Activated CD4-positive, alpha-beta T cell treated with anti-CD3 and anti-CD28 coated beads, Interleukin-2, Interleukin-6, amounts not matched to agents 100 ng/mL and 50 ng/mL, durations not matched to agents 16 hours and 8 hours (primary cell): ENCODE measurements at regions not wholly inside any gene's neighbourhood (a gene's known extent, or its start where the extent isn't known, plus 50 kb on each side); places are given as distances from the start of the nearest gene placed in this dataset.

Experiments used
- DNase-seq: peaks from one replicate; pipeline ENCODE4 v3.0.0-alpha.2; 2020

DNA sequence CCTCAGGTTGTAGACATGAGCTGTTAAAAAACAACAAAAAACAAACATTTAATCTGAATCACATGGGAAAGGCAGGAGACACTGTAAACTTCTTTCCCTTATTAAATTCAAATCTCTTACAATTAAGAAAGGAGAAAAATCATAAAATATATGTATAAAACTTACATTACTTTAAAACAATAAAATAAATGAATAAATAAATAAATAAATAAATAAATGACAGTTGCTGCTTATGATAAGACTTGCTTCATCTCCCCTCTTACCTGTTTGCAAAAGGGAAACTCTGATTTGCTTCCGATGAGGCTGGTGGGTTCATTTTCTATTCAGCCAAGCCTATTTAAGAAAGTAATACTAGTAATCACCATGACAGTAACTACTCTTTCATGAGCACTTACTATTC is 353.4 kb upstream of the TBL1XR1 start:
- no peak for DNase-seq

DNA sequence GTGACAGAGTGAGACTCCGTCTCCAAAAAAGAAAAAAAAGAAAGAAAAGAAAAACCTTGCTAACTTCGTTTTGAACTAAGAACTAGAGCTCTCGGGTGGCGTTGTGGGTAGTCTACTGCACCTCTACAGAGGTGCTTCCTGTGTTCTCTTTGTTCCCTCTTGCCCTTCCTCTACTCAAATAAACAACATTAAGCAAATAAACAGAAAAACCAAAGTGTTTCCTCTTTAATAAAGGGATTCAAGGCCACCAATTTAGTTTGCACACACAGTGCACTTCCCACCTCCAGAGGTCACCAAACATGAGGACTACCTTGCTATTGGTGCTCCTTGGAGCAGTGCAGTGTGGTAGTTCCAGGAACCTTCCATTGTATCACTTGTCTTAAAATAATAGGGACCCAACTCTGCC is 354.2 kb upstream of the TBL1XR1 start:
- DNase-seq: no peak

DNA sequence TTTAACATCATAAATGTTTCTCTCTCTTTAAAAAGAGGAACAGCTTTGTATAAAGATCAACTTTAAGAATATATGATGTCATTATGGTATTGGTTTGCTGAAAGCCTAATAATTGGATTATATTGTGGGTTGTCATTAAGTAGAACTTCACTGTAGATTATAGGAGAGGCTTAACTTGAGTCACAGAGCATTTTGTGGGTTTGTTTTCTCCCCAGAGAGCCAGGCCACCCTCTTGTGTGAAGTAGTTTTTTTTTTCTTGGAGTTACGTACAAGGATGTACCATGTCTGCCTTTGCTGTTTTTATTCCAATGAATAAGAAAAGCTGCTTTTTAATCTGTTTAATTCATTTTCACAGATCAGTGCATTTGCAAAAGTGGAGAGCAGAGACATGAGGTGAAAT is 354.8 kb upstream of the TBL1XR1 start:
- DNase-seq: no peak

DNA sequence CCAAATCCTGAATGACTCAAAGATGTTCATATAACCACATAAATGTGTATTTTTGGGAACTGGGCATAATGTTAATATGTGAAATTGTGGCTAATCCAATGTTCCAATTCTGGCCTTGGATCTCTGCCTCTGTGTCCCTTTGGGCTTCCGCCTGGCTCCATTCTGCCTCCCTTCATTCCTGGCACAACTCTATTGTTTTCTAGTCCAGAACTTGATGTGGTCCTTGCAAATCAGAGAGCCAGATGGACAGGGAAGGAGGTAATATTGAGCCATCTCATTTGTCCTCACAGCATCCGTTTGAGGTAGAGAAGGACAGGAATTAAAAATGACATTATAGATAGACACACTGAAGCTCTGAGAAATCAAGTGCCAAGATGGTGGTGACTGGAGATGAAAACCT is 355.7 kb upstream of the TBL1XR1 start:
- no peak for DNase-seq

DNA sequence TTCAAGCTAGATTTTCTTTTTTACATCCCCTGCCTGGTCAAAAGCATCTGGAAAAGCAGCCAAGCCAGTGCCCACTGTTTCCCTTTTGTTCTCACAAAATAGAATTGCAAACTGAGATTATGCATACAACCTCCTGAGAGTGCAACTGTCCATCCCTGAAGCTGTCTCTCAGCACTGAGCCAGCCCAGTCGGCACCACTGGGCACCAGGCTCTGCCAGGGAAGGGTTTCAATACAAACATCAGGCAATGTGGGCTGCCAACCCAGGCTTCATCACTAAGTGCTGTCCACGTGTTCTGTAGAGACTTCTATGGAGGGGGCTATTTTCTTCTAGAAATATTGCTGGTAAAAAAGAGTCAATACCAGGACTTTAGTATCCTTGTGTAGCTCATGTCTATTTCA is 356.3 kb upstream of the TBL1XR1 start:
- no peak for DNase-seq

DNA sequence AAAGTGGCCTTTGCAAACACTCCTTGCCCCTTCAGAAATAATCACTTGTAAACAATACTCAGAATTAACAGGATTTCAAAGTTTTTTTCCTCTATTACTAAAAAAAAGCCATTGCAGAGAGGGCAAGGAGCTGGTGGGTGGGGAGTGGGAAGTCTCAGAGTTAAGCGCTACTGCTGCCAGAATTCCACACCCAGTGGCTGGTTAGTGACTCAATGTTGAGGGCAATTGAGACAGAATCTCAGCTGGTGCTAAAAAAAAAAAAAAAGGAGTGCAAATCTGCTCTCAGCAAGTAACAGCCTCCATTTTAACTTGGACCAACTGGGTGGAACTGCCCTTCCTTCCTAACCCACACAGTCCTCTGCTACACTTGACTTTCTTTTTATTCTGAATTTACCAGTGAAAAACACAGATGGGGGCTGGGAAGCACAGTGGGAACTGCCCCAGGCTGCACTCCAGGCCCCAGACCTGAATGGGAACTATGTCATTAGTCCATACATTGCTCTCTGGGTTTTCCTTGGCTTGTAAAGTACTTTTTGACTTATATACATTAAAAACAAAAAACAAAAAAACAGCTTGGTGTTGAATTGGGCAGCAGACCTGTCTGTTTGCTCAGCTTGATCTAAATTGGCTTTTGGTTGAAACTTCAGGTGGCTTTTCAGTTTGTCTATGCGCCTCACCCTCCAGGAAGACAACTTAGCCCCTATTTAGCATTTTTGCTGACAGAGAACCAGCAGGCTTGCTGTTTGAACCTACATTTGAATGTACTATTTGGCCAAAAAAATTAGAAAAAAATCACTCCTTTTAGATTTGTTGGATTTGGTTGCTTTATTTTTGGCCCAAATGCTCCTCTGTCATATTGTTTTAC is 357.8 kb upstream of the TBL1XR1 start:
- DNase-seq: no peak

DNA sequence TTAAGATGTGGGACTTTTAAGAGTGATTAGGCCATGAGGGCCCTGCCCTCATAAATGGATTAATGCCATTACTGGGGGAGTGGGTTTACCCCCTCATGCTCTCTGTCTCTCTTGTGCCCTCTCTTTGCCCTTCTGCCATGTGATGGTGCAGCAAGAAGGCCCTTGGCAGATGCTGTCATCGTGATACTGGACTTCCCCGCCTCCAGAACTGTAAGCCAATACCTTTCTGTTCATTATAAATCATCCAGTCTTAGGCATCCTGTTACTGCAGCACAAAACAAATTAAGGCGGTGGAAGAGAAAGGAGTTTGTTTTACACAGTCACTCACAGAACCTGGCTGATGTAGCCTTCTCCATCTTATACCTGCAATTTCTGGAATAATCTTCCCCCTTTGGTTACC is 360.3 kb upstream of the TBL1XR1 start:
- no peak for DNase-seq

DNA sequence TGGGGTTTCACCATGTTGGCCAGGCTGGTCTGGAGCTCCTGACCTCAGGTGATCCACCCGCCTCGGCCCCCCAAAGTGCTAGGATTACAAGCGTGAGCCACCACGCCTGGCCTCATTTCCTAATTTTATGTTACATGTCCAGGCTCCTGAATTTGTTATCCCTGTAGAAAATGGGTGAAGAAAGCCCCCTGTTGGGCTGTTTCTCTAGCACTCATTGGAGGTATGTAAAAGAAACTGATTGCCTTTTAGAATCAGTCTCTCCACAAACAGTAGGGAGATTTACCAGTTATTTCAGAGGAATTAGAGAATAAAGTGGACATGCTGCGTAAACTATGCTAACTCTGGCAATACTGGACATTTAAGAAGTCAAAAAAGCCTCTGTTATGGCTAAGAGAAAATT is 364.1 kb upstream of the TBL1XR1 start:
- DNase-seq: no peak

DNA sequence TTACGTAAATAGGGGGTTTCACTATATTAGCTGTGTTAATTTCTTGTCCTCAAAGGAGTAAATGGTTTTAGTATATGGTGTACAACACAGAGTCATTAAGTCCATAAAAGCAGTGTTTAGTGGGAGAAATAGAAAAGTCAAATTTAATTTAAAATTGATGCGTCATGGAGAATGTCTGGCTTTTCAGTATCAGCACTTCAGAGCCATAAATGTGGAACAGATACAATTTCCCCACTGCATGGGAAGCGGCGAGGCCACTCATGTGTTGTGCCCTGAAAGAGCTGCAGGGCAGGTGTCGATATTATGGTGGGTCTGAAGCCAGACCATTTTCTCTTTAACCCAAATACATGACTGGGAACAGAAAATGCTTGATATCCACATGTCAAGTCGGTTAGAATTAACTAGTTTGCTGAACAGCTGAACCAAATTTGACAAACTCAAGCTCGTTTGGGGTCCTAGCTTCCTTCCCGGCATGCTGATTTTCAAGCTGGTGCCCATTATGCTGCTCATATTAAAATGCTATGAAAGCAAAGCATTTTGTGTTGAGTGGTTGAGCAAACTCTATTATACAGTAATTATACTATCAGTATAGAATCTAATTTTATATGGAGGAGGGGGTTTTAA is 364.6 kb upstream of the TBL1XR1 start:
- DNase-seq: no peak

DNA sequence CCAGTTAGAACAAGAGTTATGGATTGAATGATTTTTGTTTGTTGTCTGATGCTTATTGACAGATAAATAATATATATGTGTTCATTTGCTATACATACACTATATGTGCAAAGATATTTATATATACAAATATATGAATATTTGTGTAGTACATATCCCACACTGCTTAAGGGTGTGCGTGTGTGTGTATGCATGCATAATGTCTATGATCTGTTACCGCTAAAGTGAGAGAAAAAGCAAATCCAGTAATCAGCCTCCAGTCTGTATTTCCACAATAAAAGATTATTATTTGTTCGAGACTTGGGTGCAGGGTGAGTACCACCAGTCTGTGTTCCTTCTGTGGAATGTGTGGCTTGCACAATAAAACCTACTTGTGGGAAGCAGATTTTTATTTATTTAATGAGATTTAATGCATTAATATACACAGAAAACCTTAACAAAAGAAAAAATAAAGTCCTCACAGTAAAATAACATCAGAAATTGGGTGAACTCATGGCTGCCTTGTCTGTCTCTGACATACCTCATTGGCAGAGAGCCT is 366.0 kb upstream of the TBL1XR1 start:
- DNase-seq: no peak

DNA sequence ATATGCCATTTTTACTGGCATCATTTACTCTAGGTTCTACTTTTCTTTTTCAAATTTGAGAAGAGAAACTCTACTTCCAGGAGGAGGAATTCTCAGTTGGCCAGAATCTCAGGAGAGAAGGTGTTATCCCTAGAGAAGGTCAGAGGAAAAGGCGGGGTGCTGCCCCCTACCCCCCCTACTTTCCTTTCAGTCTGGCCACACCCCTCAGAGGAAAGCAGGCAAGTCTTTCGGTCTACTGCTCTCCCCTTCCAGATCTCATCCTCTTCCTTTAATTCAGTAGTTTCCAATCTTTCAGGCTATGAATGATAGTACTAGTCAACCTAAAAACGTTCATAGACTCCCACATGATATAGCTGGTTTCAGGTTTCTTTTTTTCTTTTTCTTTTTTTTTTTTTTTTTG is 366.5 kb upstream of the TBL1XR1 start:
- no peak for DNase-seq

DNA sequence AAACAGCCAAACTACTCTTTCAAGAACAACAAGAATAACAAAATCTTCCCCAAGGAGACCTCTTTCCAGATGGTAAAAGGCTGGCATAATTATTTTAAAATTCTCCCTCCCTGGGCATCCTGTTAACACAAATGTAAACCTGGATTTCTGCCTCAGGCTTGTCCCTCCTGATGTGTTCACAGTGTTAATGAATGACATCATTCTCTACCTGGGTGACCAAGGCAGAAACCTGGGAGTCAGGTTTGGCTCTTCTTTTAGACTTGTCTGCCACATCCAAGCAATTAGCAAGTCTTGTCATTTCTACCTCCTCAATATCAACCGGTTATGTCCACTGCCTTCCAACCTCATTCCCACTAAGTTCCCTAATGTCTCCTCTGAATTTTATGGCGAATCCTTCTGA is 368.7 kb upstream of the TBL1XR1 start:
- no peak for DNase-seq

DNA sequence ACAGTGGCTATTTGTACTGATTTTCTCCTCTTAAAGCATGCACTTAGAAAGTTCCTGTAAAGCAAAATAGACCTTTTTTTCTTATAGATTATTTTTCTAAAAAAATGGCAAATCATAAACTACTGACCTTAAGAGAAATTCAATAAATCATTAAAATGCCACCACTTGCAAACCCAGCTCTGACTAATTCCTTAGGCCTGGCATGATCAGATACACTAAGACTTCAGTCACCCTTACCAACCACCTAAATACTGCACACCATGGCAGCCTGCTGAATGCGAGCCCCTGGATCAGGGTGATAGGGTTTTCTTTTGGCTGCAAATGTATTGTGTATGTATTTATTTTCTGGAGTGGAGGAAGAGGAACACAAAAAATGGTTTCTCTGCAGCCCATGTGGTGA is 370.6 kb upstream of the TBL1XR1 start:
- DNase-seq: no peak

DNA sequence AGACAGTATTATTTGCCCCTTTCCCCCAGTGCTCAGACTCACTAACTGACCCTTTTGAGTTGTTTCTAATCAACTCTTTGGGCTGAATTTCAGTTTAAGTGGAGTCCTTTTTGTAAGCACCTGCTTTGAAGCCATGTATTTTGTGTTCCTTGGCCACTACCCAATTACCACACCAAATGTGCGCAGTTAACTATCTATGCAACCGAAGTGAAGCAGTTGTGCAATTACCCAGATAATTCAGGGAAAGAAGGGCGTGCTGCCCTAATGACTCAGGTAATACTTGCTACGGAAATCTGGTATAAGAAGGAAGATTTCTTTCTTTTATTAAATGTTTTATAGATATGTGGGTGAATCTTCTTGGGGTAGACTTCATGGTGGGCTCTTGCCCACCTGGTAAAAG is 371.9 kb upstream of the TBL1XR1 start:
- no peak for DNase-seq

DNA sequence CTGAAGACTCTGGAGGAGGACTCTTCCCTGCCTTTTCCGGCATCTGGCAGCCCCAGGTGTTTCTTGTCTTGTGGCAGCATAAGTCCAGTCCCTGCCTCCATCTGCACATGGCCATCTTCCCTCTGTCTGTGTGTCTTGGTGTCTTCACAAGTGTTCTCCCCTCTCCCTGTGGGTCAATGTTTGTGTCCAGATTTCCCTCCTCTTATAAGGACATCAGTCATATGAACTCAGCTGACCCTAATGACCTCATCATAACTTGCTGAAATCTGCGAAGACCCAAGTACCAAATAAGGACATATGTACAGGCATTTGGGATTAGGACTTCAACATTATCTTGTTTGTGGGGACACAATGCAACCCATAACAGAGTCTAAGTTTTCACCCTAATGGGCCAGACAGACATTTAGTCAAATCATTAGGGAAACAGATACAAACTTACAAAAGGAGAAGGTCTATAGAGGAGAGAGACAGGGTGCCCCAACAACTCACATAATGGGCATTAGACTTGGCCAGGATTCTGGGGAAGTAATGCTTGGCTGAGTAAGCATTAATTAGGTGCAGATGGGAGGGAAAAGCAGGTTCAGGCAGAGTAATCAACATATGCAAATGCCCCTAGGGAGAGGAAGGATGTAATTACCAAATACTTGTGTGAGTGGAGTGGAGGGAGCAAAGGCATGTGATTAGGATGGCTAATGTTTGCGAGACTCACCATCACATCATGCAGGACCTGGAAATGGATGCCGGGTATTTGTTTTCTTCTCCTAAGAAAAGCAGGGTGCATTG is 372.8 kb upstream of the TBL1XR1 start:
- no peak for DNase-seq

DNA sequence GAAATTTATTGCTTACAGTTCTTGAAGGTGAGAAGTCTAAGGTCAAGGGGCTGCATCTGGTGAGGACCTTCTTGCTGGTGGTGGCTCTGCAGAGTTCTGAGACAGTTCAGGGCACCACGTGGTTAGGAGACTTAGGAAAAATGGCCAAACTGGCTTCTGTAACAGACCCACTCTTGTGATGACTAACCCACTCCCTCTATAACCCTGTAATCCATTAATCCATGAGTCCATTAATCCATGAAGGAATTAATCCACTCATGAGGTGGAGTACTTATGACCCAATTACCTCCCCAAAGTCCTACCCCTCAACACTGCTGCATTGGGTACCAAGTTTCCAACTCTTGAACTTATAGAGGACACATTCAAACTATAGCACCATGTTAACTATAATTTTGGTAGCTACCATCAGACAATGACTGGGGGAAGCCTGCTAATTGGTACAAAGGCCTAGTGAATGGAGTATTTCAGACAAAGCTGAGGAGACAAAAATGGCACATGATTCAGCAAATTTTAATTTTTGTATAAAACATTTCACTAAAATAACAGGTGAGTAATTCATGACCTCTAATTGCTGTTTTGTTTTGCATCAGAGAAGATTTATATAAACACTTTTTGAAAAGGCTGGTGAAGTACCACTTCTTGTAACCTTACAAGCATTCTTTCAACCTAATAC is 374.1 kb upstream of the TBL1XR1 start:
- no peak for DNase-seq

DNA sequence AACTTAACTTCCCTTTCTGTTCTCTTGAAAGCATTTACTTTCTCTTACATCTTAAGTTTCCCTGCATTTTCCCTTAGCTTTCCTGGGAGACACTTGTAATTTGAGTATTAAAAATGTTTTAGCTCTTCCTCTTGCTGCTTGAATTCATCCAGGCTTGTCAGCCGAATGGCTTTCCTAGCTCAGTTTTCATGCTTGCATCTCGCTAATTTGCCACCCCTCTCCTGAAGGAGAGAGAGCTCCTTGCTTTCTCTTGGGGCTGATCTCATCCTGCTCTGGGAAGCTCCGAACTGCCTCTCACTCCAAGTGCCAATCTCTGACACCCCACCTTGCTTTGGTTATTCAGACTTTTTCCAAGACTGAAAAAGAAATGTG is 374.6 kb upstream of the TBL1XR1 start:
- DNase-seq: no peak

DNA sequence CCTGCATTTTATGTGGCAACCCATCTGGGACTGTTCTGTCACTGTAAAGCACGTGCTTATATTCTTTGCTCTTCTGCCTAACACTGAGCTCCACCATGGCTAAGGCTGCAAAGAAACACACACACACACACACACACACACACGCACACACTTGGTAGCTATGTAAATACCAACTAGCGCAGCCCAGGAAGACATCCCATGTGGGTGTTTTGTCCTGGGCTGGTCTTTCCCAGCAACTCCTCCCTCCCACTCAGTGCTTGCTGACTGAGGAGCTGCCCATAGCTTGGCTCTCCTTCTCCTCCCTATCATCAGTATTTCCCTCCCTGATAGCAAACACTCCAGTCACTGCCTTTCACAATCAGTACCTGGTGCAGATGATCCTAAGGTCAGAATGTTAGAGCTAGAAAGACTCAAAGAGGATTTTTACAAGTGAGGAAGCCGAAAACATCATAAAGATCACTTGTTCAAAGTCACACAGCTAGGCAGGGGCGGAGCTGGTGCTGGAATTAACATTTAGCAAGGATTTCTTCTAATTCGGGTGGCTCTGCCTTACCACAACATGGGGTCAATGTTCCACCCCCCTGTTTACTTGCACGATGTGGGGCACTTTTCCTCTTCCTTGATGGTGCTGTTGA is 377.1 kb upstream of the TBL1XR1 start:
- no peak for DNase-seq

DNA sequence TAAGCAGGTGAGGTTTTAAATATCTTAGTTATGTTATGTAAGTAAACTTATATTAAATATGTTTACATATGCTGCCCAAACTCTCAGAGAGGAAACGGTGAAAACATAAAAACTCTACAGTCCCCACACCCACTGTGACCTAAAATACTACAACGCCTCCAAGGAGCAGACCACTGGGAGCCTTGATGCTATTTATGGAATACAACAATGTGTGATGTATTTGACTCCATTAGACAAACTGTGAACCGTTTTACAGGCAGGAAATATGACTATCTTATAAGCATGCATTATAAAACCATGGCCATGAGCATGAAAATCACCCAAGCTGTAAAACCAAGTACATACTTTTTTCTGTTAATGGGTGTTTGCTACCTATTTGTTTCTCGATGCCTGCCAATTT is 379.5 kb upstream of the TBL1XR1 start:
- no peak for DNase-seq

DNA sequence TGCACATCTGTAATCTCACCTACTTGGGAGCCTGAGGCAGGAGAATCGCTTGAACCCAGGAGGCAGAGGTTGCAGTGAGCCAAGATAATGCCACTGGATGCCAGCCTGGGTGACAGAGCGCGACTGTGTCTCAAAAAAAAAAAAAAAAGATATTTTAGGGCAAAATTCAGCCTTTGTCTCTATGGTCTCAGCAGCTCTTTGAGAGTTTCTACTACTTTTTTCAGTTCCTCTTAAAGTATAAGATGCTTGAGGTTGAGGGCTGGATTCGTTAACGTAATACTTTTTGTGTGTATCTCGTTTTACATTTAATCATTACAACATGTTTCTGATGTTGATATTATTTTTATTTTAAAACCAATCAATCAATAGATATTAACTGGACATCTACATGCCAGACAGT is 381.2 kb upstream of the TBL1XR1 start:
- no peak for DNase-seq

DNA sequence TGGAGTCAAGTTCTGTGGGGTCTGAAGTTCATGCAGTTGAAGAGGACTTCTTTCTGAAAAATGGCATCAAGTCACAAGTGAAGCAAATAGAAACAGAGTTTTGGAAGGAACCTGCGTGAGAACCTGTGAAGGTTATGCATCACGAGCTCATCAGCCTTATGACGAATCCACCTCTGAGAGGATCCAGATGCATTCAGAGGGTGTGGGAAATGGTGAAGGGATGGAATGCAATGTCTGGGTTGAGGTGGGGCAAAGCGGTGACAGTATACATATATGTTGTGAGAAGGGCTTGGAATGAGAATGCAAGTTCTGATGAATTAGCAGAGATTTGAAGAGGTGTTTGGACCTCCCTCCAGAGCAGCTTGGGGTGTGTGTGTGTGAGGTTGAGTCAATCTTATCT is 382.1 kb upstream of the TBL1XR1 start:
- DNase-seq: no peak

DNA sequence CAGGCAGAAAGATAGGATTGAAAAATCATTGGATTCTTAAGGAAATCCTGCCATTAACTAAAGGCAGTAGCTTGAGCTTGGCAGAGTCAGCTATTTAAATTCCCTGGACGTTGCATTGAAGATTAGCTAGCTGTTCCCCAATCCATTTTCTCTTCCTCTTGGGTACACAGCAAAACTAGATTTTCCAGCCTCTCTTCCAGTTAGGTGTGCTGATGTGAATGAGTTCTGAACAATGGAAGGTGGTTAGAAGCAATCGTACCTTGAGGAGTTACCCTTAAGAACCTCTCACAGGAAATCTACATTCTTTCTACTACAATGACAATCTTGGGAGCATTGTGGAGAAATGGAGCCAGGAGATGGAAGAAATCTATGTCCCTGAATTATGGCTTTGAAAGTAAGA is 383.2 kb upstream of the TBL1XR1 start:
- no peak for DNase-seq

DNA sequence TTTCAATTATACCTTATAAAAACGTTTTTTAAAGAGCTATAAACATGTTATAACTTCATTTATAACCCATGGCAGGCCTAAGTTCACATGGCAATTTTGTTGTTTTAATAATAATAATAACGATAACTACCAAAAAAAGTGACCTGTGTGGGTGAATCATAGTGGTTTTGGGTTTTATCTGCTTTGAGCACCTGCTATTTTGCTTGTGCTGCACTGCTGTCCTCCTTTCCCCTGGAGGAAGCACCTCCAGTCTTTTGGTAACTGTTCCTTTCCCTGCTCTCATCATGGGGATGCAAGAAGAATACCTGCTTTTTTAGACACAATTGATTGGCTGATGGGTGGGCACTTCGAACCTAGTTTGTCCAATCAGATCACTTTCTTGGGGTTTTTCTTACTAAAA is 388.0 kb upstream of the TBL1XR1 start:
- no peak for DNase-seq
